Thymus (tissue), 11 donors: ENCODE measurements at regions not wholly inside any gene's neighbourhood (a gene's known extent, or its start where the extent isn't known, plus 50 kb on each side); places are given as distances from the start of the nearest gene placed in this dataset.

ENCODE experiments used
- DNase-seq, 9 donors: peaks; one replicate each; pipeline ENCODE4 v3.0.0-alpha.2; 2013; ENCODE audit warnings: low spot score in 9 of 9, low read depth in 6 of 9, missing footprints in 1 of 9
- H3K27ac ChIP-seq, 2 donors: one replicate each; pipeline ENCODE4 v1.5.1; 2013; ENCODE audit warnings: control low read depth in 1 of 2, low read depth in 1 of 2, low read length in 1 of 2, mild to moderate bottlenecking in 1 of 2, moderate library complexity in 1 of 2
- H3K27me3 ChIP-seq, 2 donors: one replicate each; pipeline ENCODE4 v1.5.1; 2013; ENCODE audit warnings: low read length in 1 of 2; ENCODE audit not compliant: control insufficient read depth in 2 of 2, insufficient read depth in 1 of 2
- H3K36me3 ChIP-seq, 2 donors: one replicate each; pipeline ENCODE4 v1.5.1; 2013; ENCODE audit warnings: low read length in 1 of 2, mild to moderate bottlenecking in 1 of 2, moderate library complexity in 1 of 2; ENCODE audit not compliant: control insufficient read depth in 2 of 2, insufficient read depth in 2 of 2
- H3K4me1 ChIP-seq, 2 donors: one replicate each; pipeline ENCODE4 v1.5.1; 2013; ENCODE audit warnings: low read length in 2 of 2; ENCODE audit not compliant: control insufficient read depth in 2 of 2, insufficient read depth in 2 of 2
- H3K4me3 ChIP-seq, 2 donors: one replicate each; pipeline ENCODE4 v1.5.1; 2013; ENCODE audit warnings: low read length in 2 of 2, control low read depth in 1 of 2, mild to moderate bottlenecking in 1 of 2
- H3K9me3 ChIP-seq, 2 donors: one replicate each; pipeline ENCODE4 v1.5.1; 2013; ENCODE audit warnings: low read length in 1 of 2, mild to moderate bottlenecking in 1 of 2; ENCODE audit not compliant: control insufficient read depth in 2 of 2, insufficient read depth in 1 of 2
- WGBS: extraction: QIAGEN DNeasy Blood & Tissue Kit; methylation state at CpG from one replicate; pipeline ENCODE4 v1.1.7; 2013; 5-methylcytosine and 5-hydroxymethylcytosine counted together
- donor health status: healthy.

DNA sequence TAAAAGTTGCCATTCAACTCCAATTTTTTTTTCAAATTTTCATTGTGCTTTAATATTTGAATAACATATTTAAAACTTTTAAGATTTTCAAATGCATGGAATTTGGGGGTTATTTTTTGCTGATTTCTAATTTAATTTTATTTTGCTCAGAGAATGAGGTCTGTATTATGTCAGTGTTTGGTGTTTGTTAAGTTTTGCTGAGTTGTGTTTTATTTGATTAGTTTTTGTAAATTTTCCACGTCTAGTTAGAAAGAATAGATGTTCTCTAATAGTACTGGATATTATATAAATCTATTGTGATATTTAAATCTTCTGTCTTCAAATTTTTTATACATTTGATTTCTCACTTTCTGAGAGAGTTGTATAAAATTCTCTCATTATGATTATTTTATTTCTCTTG lies 145.9 kb downstream of the MACIR start:
- 96% methylated on average over 1 of the region's 1 CpG for WGBS
- DNase-seq, result no peak
- no peaks in the 10 kb centered on the region for H3K36me3 ChIP-seq

DNA sequence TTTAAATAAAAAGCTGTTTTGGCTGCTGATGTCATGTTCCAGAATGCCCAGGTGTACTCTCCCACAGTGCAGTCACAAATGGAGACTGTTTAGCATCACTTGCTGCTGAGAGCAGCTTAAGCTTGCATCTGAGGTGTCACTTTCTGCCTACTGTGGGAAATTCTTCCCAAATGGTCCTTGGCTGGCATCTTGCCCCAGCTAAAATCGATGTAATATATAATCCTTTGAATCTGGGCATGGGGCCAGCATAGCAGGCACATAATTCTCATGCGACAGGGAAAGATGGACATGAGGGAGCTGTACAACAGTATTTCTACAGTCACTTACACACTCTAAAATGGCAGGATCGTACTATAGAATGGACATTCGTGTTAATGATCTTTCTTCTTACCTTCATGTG lies 144.3 kb downstream of the MACIR start:
- H3K9me3 ChIP-seq, result no peaks in the 10 kb centered on the region
- H3K4me1 ChIP-seq, result no peaks in the 10 kb centered on the region
- H3K4me3 ChIP-seq, result no peak overlapping the region
- H3K36me3 ChIP-seq, result no peaks in the 10 kb centered on the region
- H3K27ac ChIP-seq, result no peak overlapping the region
- WGBS, result 85% methylated on average over 4 of the region's 4 CpGs
- no peak for DNase-seq
- H3K27me3 ChIP-seq, result no peaks in the 10 kb centered on the region

More for the DNA sequence above, 145.9 kb downstream of the MACIR start:
- Histone ChIP-seq H3K4me1 (no peaks in the 10 kb centered on the region), H3K9me3 (no peaks in the 10 kb centered on the region), H3K27ac (no peak overlapping the region), H3K27me3 (no peaks in the 10 kb centered on the region), H3K4me3 (no peak overlapping the region)

GRCh38 chr5:103397739-103398581 lies 139.4 kb downstream of the MACIR start:
- Histone ChIP-seq H3K9me3 (no peaks in the 10 kb centered on the region), H3K27ac (no peak overlapping the region), H3K36me3 (no peaks in the 10 kb centered on the region), H3K4me1 (peaks cover 0 to 13% of the 10 kb centered on the region in 2 donors), H3K4me3 (no peak overlapping the region), H3K27me3 (no peaks in the 10 kb centered on the region)
- no peak for DNase-seq
- 94% methylated on average over 8 of the region's 8 CpGs for WGBS

DNA sequence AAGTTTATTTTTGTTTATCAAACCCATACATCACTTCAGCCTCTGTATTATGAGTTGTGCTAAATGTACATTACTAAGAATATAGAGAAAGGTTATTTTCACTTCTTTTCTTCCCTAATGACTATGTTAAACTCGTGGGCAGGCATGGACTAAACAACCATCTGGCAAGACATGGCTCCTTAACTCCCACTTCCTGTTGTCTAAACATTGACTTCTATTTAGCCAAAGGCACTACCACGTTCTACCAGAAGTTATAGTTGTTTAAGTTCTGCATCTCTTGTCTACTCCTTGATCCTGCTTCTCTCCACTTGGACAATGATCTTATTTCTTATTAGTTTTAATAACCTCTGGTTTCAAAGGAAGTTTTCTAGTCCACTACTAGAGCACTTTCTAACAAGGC lies 136.1 kb downstream of the MACIR start:
- WGBS, result 69% methylated on average over 2 of the region's 2 CpGs
- DNase-seq, result no peak
- Histone ChIP-seq H3K27ac (no peak overlapping the region), H3K9me3 (no peaks in the 10 kb centered on the region), H3K36me3 (no peaks in the 10 kb centered on the region), H3K4me3 (no peak overlapping the region), H3K4me1 (peaks cover 0 to 18% of the 10 kb centered on the region in 2 donors), H3K27me3 (no peaks in the 10 kb centered on the region)

DNA sequence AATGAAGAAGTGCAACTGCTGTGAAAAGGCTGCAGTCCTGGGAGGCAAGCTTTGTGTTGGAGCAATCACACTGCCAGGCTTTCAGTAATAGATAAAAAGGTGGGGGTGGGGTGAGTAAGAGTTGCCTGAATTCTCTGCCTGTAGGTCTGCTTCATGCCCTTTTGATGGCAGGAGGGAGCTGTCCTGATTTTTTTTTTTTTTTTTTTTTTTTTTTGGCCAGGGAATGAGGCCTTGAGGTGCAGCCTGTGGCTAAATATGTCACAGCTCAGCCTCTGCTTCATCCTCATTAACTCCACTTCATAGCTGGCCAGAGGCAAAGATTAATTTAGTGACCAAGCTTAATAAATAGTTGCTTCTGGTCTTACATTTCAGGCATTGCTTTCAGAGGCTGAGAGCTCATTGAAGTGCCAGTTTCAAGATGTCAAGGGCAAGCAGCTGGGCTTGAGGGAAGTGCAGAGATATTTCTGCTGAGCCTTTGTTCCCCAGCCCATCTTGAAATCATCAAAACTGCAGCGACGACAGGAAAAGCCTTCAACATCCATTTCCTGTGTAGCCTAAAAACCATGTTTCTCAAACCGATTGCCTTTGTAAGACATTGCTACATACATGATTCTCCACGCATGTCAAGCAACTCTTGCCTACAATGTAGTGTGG lies 134.7 kb downstream of the MACIR start:
- DNase-seq, result peak in 8 of 9 donors; percentile 8 to 72 (median 35)
- H3K27me3 ChIP-seq, result no peaks in the 10 kb centered on the region
- 9% methylated on average over 4 of the region's 4 CpGs for WGBS
- no peak overlapping the region for H3K4me3 ChIP-seq
- H3K9me3 ChIP-seq, result no peaks in the 10 kb centered on the region
- peaks cover 0 to 18% of the 10 kb centered on the region in 2 donors for H3K4me1 ChIP-seq
- no peaks in the 10 kb centered on the region for H3K36me3 ChIP-seq
- no peak overlapping the region for H3K27ac ChIP-seq

- H3K27me3 ChIP-seq, result no peaks in the 10 kb centered on the region
- WGBS, result 98% methylated on average over 5 of the region's 5 CpGs
Observed at GRCh38 chr5:103391659-103392058, 133.1 kb downstream of the MACIR start.

GRCh38 chr5:103389846-103390245 lies 131.3 kb downstream of the MACIR start:
- Histone ChIP-seq H3K4me3 (no peak overlapping the region), H3K4me1 (peaks cover 0 to 18% of the 10 kb centered on the region in 2 donors), H3K27ac (no peak overlapping the region), H3K27me3 (no peaks in the 10 kb centered on the region), H3K9me3 (no peaks in the 10 kb centered on the region), H3K36me3 (no peaks in the 10 kb centered on the region)
- 88% methylated on average over 3 of the region's 3 CpGs for WGBS
- DNase-seq, result no peak

More at GRCh38 chr5:103391659-103392058, 133.1 kb downstream of the MACIR start:
- Histone ChIP-seq H3K27ac (no peak overlapping the region), H3K4me1 (peaks cover 0 to 18% of the 10 kb centered on the region in 2 donors), H3K9me3 (no peaks in the 10 kb centered on the region), H3K36me3 (no peaks in the 10 kb centered on the region), H3K4me3 (no peak overlapping the region)
- DNase-seq, result no peak

- H3K36me3 ChIP-seq, result no peaks in the 10 kb centered on the region
Observed at GRCh38 chr5:103389357-103389756, 130.8 kb downstream of the MACIR start.

DNA sequence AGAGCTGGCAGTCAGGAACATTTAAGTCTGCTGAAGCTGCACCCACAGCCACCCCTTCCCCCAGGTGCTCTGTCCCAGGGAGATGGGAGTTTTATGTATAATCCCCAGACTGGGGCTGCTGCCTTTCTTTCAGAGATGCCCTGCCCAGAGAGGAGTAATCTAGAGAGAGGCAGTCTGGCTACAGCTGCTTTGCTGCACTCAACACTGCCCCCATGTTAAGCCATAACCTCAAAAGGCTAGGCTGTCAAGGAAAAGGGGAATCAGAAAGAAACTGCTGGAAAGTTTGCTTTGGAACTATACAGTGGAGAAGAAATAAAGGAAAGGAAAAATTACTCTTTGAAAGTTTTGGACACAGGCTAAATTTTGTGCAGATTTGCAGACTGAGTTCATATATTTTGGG lies 127.2 kb downstream of the MACIR start:
- H3K36me3 ChIP-seq, result no peaks in the 10 kb centered on the region
- no peak overlapping the region for H3K27ac ChIP-seq
- no peaks in the 10 kb centered on the region for H3K4me1 ChIP-seq
- H3K9me3 ChIP-seq, result no peaks in the 10 kb centered on the region
- DNase-seq, result no peak
- no peaks in the 10 kb centered on the region for H3K27me3 ChIP-seq
- no peak overlapping the region for H3K4me3 ChIP-seq

More at GRCh38 chr5:103389357-103389756, 130.8 kb downstream of the MACIR start:
- 90% methylated on average over 2 of the region's 2 CpGs for WGBS
- H3K4me3 ChIP-seq, result no peak overlapping the region
- H3K27me3 ChIP-seq, result no peaks in the 10 kb centered on the region
- no peak overlapping the region for H3K27ac ChIP-seq
- H3K4me1 ChIP-seq, result peaks cover 0 to 18% of the 10 kb centered on the region in 2 donors
- no peak for DNase-seq
- H3K9me3 ChIP-seq, result no peaks in the 10 kb centered on the region
